GM19455 (cell line): ENCODE measurements at regions not wholly inside any gene's neighbourhood (a gene's known extent, or its start where the extent isn't known, plus 50 kb on each side); places are given as distances from the start of the nearest gene placed in this dataset.

ENCODE experiments used
- ATAC-seq: cut with Tn5 transposase; IDR thresholded peaks from one replicate; pipeline ENCODE4 v1.9.1; 2021; ENCODE audit not compliant: unreplicated experiment

DNA sequence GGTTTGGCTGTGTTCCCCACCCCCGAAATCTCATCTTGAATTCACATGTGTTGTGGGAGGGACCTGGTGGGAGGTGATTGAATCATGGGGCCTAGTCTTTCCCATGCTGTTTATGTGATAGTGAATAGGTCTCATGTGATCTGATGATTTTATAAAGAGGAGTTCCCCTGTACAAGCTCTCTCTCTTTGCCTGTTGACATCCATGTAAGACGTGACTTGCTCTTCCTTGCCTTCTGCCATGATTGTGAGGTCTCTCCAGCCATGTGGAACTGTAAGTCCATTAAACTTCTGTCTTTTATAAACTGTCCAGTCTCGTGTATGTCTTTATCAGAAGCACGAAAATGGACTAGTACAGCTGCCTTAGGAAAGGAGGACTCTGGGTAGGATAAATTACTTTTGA is 976.7 kb downstream of the MCTP2 start:
- ATAC-seq, result no peak

DNA sequence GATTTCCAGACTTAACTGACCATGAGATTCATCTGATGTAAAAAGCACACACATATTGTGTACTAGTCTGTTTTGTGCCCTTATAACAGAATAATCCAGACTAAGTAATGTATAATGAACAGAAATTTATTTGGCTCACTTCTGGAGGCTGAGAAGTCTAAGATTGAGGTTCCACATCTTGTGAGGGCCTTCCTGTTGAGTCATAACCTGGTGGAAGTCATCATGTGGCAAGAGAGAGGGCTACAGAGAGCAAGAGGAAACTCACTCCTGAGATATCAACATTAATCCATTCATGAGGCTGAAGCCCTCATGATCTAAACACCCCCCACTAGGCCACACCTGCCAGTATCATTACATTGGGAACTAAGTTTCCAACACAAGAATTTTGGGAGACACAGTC is 977.6 kb downstream of the MCTP2 start:
- no peak for ATAC-seq

DNA sequence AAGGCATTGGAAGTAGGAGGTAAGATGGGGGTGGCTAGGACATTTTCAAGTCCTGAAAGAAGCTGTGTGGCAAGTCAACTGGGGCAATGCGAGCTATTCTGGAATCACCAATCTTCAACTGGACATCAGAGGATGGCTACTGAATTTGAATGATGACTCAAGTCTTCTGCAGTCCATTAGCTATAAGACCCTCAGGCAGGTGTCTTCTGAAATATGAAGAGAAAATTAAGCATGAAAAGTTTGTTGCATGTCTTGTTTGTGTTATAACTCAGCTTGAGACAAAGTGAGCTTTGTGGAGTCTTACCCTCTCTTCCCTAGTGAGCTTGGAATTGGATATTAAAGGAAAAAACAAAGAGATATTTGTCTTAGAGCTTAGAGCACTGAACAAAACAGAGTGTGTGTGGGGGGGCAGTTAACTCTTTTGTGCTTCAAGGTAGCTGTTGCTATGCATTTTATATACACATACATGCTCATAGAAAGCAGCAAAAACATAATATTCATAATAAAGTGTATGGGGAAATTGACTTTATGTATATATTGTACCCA is 979.1 kb downstream of the MCTP2 start:
- no peak for ATAC-seq

DNA sequence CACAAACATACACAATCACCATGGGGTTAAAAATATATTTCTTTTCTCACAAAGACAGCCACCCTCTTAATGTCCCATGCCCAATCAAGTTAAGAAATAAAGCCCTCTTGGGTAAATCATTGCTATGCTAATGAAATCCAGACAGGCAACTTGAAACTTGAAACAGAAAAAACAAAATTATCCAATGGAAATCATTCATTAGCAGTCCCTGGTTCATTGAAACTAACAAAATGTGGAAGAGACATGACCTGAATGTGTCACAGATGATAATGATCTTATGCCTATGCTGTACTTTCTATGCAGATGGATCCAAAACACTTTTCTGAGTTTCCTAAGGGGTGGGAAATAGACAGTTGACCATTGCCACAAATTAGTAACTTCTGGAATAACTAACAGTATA is 983.7 kb downstream of the MCTP2 start:
- no peak for ATAC-seq

DNA sequence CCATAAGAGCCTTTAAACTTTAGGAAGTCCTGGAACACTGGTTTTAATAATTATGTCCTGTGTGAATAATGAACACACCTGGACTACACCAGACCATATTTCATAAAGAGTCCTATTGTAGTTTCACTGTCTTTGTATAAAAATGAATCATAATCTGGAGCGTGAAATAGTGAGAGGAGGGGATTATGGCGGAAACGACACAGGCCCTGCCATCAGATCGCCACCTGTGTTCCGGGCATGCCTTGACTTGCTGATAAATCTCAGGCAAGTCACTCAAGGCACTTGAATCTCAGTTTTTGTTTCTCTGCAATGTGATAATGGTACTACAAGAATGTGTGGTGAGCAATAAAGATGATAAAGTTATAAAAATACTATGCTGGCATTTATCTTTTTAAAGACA is 995.5 kb downstream of the MCTP2 start:
- no peak for ATAC-seq

DNA sequence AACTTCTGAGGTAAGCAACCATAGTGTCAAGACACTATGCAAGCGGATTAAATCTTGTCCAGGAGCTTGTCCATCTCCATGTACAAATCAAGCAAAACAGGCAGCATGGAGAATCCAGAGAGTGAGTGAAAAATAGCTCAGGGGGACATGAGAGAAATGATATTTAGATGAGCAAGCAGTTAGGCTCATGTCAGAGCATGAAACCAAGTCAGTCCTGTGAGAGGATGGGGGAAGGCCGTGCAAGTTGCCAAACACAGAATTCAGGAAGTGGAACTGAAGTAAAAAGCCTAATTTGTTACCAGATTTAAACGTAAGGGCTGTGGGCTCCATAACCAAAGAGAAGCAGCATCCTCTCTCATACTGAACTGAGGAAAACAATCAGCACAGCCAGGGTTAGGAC is 995.9 kb downstream of the MCTP2 start:
- no peak for ATAC-seq

DNA sequence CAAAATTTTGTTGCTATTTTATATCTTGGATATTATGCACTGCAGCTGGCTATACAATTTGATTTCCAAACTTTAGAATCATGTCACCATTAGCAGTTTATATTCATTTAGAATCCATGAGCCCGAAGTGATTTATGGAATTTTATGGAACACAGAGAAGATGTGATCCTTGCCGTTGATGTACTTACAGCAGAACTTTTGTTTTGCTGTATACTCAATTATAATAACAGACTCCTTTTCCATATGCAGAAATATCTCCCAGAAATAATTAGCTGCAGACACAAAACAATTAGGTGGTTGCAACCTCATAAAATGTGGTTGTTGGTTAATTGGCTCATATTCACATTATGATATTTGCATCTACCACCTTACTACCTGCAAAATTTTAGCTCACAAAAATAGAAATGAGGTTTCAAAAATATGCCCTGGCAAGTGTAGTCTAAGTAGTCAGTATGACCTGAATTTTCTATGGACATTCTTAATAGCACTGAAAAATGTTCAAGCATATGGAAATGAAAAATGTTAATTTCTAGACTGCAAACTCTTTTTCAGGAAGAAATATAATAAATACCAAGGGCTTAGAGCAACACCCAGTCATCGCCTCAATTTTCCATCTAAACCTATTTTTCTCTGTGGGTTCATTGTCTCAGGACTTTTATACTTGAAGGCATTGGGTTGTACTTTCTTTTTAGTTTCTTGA is 997.6 kb downstream of the MCTP2 start:
- ATAC-seq, result no peak

DNA sequence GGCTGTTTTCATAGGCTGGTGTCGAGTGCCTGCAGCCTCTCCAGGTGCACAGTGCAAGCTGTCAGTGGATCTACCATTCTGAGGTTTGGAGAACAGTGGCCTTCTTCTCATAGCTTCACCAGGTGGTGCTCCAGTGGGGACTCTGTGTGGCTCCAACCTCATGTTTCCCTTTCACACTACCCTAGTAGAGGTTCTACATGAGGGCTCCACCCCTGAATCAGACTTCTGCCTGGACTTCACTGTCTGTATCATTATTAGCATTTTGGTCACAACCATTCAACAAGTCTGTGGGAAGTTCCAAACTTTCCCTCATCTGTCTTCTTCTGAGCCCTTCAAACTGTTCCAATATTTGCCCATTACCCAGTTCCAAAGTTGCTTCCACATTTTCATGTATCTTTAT is 1003.7 kb downstream of the MCTP2 start:
- no peak for ATAC-seq

DNA sequence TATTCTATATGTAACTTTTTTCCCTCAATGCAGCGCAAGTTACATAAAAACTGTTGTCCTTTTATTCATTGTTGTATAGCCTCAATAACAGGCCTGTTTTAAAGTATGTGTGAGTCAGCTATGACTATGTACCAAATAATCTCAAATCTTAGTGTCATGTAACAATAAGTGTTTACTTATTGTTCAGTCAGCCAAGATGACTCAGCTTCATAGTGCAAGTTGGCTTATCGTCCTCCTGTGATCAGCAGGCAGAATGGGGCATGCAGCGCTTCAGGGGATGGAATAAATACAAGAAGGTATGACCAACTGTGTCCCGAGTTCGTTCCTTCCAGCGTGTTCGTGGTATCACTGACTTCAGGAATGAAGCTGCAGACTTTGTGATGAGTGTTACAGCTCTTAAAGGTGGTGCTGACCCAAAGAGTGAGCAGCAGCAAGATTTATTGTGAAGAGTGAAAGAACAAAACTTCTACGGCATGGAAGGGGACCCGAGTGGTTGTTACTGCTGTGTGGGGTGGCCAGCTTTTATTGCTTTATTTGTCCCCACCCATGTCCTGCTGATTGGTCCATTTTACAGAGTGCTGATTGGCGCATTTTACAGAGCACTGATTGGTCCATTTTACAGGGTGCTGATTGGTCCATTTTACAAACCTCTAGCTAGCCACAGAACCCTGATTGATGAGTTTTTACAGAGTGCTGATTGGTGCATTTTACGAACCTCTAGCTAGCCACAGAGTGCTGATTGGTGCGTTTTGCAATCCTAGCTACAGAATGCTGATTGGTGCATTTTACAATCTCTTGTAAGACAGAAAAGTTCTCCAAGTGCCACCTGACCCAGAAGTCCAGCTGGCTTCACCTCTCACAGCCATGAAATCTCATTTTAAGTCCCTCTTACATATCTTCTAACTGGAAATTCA is 1016.0 kb downstream of the MCTP2 start:
- ATAC-seq, result no peak

DNA sequence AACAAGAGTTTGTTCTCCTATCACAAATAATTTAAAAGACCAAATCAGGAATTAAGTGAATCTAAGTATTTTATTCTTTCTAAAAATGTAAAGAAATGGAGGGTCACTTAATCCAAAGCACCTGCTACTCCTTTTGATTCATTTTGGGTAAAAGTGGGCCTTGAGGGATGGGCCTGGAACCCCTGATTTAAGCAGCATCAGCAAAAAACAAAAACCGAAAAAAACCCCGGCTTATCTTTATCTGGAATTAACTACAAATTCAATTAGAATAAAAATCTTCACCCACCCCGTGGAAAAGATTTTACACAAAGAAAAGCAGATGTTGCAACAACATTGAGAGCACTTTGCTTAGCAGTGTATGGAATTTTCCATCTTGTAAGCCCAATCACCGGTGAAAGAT is 1018.2 kb downstream of the MCTP2 start:
- no peak for ATAC-seq

DNA sequence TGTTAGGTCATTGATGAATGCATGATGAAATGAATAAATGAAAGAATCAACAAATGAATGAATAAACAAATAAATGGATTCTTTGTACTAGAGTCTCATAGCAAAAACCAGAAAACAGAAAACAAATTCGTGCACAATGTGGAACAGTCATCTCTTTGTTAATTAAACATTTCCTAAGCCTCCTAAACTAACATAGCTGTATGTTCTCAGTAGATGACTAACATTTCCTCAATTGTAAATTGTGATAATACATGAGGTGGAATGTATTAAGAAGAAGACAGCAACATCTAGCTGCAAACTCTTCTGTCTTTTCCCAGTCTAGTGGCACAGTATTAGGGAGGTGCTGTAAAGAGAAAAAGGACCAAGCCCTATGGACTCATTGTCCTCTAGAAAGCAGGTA is 1021.0 kb downstream of the MCTP2 start:
- no peak for ATAC-seq

DNA sequence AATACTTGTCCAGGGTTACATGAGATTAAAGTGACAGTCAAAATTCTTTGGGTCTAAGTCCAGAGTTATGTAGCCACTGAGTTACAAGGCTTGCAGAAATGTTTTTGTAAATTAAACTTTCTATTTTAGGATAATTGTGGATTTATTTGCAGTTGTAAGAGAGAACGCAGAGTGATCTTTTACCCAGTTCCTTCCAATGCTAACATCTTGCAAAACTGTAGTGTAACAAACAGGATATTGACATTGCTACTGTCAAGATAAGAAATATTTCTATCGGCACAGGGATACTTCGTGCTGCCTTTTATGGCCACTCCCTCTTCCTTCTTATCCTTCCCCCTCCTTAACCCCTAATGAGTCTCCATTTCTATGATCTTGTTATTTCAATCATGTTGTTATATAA is 1022.9 kb downstream of the MCTP2 start:
- no peak for ATAC-seq

DNA sequence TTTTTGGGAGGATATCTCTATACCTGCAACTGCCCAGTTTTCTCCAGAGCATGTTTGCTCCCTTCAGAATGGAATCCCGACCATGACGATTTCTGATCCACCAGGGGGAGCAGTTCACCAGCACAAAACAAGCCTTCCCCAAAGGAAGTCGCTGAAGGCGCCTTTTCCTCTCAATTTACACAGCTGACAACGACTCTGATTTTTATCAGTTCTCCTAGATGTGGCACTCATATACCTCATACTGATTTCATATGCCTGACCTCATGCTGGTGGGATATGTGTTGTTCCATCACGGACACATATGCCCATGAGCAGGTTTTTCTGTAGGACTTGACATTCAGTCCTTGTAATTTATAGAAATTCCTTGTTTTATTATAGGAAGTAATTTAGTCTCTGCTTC is 1028.2 kb downstream of the MCTP2 start:
- ATAC-seq, result no peak

DNA sequence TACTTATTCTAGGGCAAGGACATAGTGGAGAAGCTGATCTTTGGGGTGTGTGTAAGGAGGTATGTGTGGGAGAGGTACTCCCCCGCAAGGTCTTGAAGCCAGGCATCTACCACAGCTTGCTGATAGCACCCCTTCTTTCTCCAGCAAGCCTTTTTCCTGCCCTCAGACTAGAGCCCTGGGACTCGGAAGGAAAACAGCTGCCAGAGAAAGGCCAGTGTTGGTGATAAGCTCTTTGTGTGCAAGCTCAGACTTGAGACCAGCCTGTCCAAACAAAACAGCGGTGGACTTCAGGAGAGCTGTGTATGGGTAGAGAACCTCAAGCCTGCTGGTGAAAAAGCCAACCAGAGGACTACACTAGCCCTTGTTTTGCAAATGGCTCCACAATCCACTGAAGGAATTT is 1028.6 kb downstream of the MCTP2 start:
- ATAC-seq, result no peak

DNA sequence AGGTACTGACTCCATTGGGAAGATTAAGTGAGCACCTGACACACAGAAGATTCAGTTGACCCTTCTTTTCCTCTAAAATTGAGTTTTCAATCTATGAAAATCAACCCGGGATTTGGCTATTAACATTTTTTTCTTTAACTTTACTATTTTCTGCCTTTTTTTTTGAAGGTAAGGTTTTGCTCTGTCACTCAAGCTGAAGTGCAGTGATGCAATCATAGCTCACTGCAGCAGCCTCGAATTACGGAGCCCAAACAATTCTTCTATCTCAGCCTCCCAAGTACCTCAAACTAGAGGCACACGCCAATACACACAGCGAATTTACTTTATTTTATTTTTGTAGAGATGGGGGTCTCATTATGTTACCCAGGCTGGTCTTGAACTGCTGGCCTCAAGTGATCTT is 1029.5 kb downstream of the MCTP2 start:
- ATAC-seq, result no peak

DNA sequence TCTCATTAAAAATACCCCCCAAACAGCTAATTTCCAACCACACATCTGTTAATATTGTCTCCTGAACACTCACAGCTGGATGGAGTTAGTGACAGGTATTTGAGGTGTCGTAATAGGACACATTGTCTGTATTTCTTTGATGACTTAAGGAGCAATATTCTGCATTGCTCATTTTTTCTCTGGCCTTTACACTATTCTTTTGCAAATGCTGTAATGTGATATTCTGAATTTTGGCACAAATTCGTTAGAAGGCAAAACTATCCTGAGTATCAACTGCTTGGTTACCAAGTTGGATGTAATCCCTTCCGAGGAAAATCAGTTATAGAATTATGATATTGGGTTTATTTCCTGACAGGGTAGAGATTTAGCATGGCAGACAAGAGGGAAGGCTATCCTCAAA is 1030.2 kb downstream of the MCTP2 start:
- no peak for ATAC-seq

DNA sequence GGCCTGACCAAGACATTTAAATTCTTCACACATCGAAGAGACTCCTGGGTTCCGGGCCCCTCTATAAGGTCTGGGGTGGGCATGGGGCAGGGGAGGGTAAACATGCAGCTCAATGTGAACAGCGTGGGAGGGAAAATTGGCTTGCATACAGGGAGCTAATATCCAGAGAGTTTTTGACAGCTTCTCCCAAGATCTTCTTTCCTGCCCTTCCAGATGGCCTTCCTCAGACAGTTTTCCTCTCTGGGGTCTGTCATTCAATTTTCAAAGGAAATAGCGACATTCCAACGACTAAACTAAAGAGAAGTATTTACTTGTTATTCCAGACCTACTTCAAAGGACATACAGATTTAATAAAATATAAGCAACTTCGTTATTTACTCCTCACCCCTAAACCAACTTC is 1030.6 kb downstream of the MCTP2 start:
- ATAC-seq, result no peak

DNA sequence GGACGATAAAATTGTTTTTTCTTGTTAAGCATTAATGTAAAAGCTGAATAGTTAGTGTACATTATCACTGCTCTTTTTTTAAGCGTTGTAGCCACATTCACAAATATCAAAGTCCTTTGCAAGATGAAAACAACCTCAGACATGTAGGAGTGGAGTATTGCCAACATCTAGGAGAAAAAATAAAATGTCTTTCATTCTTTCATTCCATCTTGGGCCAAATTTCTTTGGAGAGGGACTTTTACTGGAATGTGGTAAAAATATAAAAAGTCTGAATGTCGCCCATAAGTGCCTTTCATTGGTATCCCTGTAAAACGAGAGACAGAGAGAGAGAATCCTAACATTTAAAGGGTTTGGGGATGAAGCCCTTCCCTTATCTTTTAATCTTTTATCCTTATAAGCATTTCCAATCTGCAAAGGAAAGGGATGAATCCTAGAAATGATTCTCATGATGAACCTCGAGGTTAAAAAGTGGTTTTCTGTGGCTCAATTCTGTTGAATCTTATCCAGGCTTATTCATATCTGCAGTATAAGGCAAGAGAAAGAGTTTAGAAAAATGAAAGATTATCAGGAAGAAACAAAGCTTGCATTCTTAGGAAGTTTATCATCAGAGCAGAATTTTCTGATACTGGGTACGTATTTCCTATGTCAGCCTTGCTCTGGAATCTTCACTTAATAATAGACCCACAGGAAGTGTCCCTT is 1031.7 kb downstream of the MCTP2 start:
- no peak for ATAC-seq

DNA sequence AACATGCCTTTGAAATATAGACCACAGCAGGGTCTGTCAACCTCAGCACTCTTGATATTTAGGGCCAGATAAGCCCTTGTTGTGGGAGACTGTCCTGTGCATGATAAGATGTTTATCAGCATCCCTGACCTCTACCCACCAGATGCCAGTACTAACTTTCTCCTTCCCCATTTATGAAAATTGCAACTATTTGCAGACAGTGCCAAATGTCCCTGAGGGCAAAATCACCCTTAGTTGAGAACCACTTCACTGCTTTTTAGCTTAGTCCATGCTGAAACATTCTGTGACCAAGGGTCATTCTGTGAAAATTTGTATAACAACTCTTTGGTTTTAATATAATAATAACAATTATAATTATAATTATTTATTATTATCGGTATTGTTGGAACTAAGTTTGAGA is 1032.4 kb downstream of the MCTP2 start:
- no peak for ATAC-seq

DNA sequence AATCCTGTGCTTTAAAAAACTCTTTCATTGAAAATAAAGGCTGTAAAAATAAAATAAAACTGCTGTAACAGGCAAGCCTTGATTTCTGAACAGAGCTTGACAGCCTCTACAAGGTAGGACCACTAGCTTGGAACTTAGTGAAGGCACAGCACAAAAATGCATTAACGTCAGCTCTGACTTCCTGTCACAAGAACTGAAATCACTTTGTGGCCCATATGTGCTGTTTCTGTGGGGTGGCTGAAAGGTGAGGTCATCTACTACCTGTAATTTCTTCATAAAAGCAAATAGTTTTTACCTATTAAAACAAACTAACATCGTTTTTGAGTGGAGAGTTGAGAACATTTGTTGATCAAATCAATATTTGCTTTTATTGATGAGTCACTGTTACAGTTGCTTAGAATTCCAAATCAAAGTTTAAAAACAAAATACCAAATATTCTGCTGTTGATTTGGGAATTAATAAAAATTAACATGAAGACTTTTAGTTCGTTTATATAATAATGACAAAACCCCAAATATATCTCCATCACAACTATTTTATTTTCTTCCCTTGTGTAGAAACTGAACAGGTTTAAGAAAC is 1034.1 kb downstream of the MCTP2 start:
- ATAC-seq, result no peak

DNA sequence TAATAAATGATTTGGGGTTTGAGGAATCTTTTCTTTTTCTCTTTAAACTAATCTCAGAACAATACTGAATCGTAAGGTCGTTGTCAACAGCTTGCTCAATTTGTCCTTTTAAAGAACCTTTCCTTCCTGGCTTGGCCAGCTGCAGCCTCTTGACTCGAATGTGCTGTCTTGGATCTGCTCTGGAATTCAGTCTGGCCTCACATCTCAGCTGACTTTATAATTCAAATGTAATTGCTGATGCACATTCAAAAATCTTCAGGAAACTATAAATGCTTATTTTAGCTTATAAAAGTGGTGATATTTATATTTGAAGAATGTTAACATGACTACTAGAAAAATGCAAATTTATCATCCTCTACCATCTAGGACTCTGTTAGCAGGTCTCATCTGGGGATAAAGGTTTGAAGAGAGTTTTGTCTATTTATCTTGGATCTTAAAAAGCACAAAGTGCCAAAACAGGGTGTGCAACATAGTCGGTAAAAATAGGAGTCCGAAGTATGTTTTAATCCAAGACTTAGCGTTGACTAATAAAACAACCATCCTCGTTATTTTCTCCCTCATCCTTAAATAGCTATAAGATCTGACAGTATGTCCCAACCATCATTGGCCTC is 1035.2 kb downstream of the MCTP2 start:
- no peak for ATAC-seq
